Erythroblast (primary cell): ENCODE measurements at regions not wholly inside any gene's neighbourhood (a gene's known extent, or its start where the extent isn't known, plus 50 kb on each side); places are given as distances from the start of the nearest gene placed in this dataset.
"Not testable (repeated sequence)": the region's sequence is repeated elsewhere in the genome, so short reads cannot be mapped to it uniquely, and the experiment has no call there.

Source experiments
- GATA1 ChIP-seq: IDR thresholded peaks from 2 replicates; pipeline ENCODE4 v1.6.1; 2011; ENCODE audit warnings: low read depth, mild to moderate bottlenecking, control low read depth, low read length, moderate library complexity
- POLR2A ChIP-seq: IDR thresholded peaks from 2 replicates; pipeline ENCODE4 v1.6.1; 2011; ENCODE audit warnings: mild to moderate bottlenecking, low read length

DNA sequence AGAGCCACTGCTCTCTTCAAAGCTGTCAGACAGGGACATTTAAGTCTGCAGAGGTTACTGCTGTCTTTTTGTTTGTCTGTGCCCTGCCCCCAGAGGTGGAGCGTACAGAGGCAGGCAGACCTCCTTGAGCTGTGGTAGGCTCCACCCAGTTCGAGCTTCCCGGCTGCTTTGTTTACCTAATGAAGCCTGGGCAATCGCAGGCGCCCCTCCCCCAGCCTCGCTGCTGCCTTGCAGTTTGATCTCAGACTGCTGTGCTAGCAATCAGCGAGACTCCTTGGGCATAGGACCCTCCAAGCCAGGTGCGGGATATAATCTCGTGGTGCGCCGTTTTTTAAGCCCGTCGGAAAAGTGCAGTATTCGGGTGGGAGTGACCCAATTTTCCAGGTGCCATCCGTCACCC lies 250.7 kb upstream of the CA10 start:
- not testable (repeated sequence) for TF ChIP-seq POLR2A, GATA1
